ENCODE measurements at regions not wholly inside any gene's neighbourhood (a gene's known extent, or its start where the extent isn't known, plus 50 kb on each side); places are given as distances from the start of the nearest gene placed in this dataset.

DNA sequence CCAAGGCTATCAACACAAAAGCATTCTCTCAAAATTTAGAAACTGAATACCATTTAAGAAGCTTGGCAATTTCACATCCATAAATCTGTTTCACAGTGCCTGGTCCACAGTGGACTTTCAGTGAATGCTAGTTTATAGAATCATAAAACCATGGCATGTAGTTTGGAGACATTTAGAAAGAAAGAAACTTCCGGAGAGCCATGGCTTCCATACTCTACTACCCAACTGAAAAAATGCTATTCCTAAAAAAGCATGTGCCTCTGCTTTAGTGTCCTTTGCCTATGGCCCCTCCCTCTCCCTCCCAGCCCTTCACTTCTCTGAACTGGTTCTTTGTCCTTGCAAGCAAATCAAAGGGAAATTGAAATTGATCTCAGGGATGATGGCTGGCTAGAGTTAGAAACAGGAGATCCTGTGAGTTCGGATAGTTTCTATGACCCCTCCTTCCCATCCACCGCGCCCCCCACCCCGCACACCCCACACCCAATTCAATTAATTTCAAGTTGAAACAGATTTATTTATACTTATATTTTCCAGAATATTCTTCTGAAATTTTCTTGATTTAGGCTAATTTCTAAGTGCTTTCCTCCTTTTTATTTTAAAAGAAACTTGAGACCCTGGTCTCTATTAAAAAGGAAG lies 248.3 kb downstream of the TRIB2 start:
- TF ChIP-seq, protein P1, sequence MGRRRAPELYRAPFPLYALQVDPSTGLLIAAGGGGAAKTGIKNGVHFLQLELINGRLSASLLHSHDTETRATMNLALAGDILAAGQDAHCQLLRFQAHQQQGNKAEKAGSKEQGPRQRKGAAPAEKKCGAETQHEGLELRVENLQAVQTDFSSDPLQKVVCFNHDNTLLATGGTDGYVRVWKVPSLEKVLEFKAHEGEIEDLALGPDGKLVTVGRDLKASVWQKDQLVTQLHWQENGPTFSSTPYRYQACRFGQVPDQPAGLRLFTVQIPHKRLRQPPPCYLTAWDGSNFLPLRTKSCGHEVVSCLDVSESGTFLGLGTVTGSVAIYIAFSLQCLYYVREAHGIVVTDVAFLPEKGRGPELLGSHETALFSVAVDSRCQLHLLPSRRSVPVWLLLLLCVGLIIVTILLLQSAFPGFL (CRISPR knock-in tag; IDR thresholded peaks at IDR 0.05): no peak
- no peak for TF ChIP-seq ZNF841 (CRISPR knock-in tag; IDR thresholded peaks at IDR 0.05; ENCODE audit: borderline replicate concordance)
- no peak for TF ChIP-seq EZH2 (conservative IDR thresholded peaks at IDR 0.05; ENCODE audit: low read depth, low read length)
- no peak for TF ChIP-seq U2AF2 (IDR thresholded peaks at IDR 0.05; ENCODE audit: low read depth, low read length)
- no peak for TF ChIP-seq TEAD2 (CRISPR knock-in tag; IDR thresholded peaks at IDR 0.05)
- TF ChIP-seq TAF1 (CRISPR knock-in tag; IDR thresholded peaks at IDR 0.05): no peak
- TF ChIP-seq NR1H2 (CRISPR knock-in tag; IDR thresholded peaks at IDR 0.05; ENCODE audit: borderline replicate concordance, low read depth): no peak
- no peak for TF ChIP-seq CHCHD3 (CRISPR knock-in tag; IDR thresholded peaks at IDR 0.05)

All from HepG2 (cell line).